GM19328 (cell line): ENCODE measurements at regions not wholly inside any gene's neighbourhood (a gene's known extent, or its start where the extent isn't known, plus 50 kb on each side); places are given as distances from the start of the nearest gene placed in this dataset.

Experiments
- ATAC-seq: cut with Tn5 transposase; IDR thresholded peaks from one replicate; pipeline ENCODE4 v1.9.1; 2021; ENCODE audit warnings: mild to moderate bottlenecking, moderate library complexity; ENCODE audit not compliant: unreplicated experiment

GRCh38 chr18:78624646-78625279 is 354.9 kb upstream of the SALL3 start:
- no peak for ATAC-seq

GRCh38 chr18:78625847-78626246 is 353.8 kb upstream of the SALL3 start:
- no peak for ATAC-seq

- ATAC-seq: no peak
Observed at GRCh38 chr18:78627551-78628346, 351.9 kb upstream of the SALL3 start.

- ATAC-seq: no peak
Observed at GRCh38 chr18:78629426-78629825, 350.2 kb upstream of the SALL3 start.

GRCh38 chr18:78630356-78630755 is 349.3 kb upstream of the SALL3 start:
- ATAC-seq: no peak

GRCh38 chr18:78630981-78631510 is 348.6 kb upstream of the SALL3 start:
- ATAC-seq: no peak

GRCh38 chr18:78632111-78632541 is 347.5 kb upstream of the SALL3 start:
- no peak for ATAC-seq

GRCh38 chr18:78634061-78634696 is 345.4 kb upstream of the SALL3 start:
- ATAC-seq: no peak

GRCh38 chr18:78635093-78635800 is 344.4 kb upstream of the SALL3 start:
- no peak for ATAC-seq

GRCh38 chr18:78636260-78636659 is 343.4 kb upstream of the SALL3 start:
- ATAC-seq: no peak

- no peak for ATAC-seq
Observed at GRCh38 chr18:78637442-78638402, 341.9 kb upstream of the SALL3 start.

GRCh38 chr18:78639006-78639950 is 340.3 kb upstream of the SALL3 start:
- no peak for ATAC-seq

- ATAC-seq: no peak
Observed at GRCh38 chr18:78640246-78640995, 339.2 kb upstream of the SALL3 start.

- ATAC-seq: no peak
Observed at GRCh38 chr18:78641689-78642231, 337.9 kb upstream of the SALL3 start.

GRCh38 chr18:78642296-78642951 is 337.2 kb upstream of the SALL3 start:
- no peak for ATAC-seq

GRCh38 chr18:78643004-78643403 is 336.6 kb upstream of the SALL3 start:
- no peak for ATAC-seq

- no peak for ATAC-seq
Observed at GRCh38 chr18:78643981-78644380, 335.6 kb upstream of the SALL3 start.
